ENCODE measurements at regions not wholly inside any gene's neighbourhood (a gene's known extent, or its start where the extent isn't known, plus 50 kb on each side); places are given as distances from the start of the nearest gene placed in this dataset.

DNA sequence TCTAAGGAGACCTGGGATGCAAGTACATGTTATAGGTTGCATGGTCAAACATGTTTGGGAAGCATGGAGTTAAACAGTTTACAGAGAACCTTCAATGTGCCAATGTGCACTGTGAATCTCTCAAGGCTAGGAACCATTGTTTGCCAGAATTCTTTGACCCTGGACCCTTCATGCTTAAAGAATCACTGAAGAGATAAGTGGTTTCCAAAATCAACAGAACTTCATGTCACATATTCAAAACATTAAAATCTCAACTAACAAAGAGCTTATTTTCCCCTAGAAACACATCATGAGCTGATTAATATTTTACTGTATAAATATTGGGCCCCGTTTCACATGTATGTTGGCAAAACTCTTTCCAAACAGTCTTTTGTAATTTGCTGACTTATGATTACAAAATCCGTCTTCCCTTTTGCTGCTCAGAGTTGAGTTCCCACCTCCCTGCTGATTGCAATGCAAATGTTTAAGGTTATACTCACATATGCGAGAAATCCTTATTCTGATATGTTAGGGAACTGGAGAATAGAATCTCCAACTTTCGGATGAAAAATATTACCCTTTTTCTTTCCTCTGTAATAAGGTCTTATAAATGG is 380.2 kb downstream of the DIPK2A start:
- WGBS = 41% methylated on average over 4 of the region's 4 CpGs
- no peak overlapping the region for H3K27ac ChIP-seq (ENCODE audit: low read depth in 1 of 2, low read length in 2 of 2)
- no peaks in the 10 kb centered on the region for H3K9me3 ChIP-seq (ENCODE audit: control insufficient read depth in 4 of 4, low read length in 3 of 4)
- peaks cover 2 to 4% (median 3%) of the 10 kb centered on the region in 4 donors for H3K4me1 ChIP-seq (ENCODE audit: control insufficient read depth in 4 of 4, insufficient read depth in 4 of 4, low read length in 3 of 4)
- no peaks in the 10 kb centered on the region for H3K27me3 ChIP-seq (ENCODE audit: control insufficient read depth in 4 of 4, insufficient read depth in 4 of 4, low read length in 3 of 4)
- H3K9ac ChIP-seq (ENCODE audit: low read depth in 1 of 2, low read length in 2 of 2) = no peak overlapping the region
- H3K4me3 ChIP-seq (ENCODE audit: low read depth in 1 of 3, low read length in 3 of 3) = no peak overlapping the region
- H3K36me3 ChIP-seq (ENCODE audit: control insufficient read depth in 4 of 4, insufficient read depth in 3 of 4, low read depth in 1 of 4, low read length in 3 of 4) = no peaks in the 10 kb centered on the region
- no peak for DNase-seq (ENCODE audit: low spot score)
- TF ChIP-seq HNF4A (conservative IDR thresholded peaks at IDR 0.05) = no peak
- TF ChIP-seq, protein P1, sequence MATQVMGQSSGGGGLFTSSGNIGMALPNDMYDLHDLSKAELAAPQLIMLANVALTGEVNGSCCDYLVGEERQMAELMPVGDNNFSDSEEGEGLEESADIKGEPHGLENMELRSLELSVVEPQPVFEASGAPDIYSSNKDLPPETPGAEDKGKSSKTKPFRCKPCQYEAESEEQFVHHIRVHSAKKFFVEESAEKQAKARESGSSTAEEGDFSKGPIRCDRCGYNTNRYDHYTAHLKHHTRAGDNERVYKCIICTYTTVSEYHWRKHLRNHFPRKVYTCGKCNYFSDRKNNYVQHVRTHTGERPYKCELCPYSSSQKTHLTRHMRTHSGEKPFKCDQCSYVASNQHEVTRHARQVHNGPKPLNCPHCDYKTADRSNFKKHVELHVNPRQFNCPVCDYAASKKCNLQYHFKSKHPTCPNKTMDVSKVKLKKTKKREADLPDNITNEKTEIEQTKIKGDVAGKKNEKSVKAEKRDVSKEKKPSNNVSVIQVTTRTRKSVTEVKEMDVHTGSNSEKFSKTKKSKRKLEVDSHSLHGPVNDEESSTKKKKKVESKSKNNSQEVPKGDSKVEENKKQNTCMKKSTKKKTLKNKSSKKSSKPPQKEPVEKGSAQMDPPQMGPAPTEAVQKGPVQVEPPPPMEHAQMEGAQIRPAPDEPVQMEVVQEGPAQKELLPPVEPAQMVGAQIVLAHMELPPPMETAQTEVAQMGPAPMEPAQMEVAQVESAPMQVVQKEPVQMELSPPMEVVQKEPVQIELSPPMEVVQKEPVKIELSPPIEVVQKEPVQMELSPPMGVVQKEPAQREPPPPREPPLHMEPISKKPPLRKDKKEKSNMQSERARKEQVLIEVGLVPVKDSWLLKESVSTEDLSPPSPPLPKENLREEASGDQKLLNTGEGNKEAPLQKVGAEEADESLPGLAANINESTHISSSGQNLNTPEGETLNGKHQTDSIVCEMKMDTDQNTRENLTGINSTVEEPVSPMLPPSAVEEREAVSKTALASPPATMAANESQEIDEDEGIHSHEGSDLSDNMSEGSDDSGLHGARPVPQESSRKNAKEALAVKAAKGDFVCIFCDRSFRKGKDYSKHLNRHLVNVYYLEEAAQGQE (IDR thresholded peaks at IDR 0.05) = no peak
- no peak for TF ChIP-seq JUND (IDR thresholded peaks at IDR 0.05)
- TF ChIP-seq HNF4G (IDR thresholded peaks at IDR 0.05) = no peak
- TF ChIP-seq GABPA (IDR thresholded peaks at IDR 0.05 in 1 of 2, conservative IDR thresholded peaks at IDR 0.05 in 1 of 2) = no peak
- no peak for TF ChIP-seq NR2F2 (IDR thresholded peaks at IDR 0.05)
- TF ChIP-seq, protein P2, sequence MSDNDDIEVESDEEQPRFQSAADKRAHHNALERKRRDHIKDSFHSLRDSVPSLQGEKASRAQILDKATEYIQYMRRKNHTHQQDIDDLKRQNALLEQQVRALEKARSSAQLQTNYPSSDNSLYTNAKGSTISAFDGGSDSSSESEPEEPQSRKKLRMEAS (IDR thresholded peaks at IDR 0.05) = no peak
- TF ChIP-seq EGR1 (IDR thresholded peaks at IDR 0.05; ENCODE audit: low read depth in 2 of 2) = no peak
- TF ChIP-seq, protein P3, sequence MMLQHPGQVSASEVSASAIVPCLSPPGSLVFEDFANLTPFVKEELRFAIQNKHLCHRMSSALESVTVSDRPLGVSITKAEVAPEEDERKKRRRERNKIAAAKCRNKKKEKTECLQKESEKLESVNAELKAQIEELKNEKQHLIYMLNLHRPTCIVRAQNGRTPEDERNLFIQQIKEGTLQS (IDR thresholded peaks at IDR 0.05) = no peak
- TF ChIP-seq YY1 (IDR thresholded peaks at IDR 0.05) = no peak
- no peak for TF ChIP-seq RAD21 (IDR thresholded peaks at IDR 0.05)
- TF ChIP-seq SP1 (IDR thresholded peaks at IDR 0.05) = no peak
- TF ChIP-seq TAF1 (conservative IDR thresholded peaks at IDR 0.05) = no peak
- TF ChIP-seq FOXA2 (IDR thresholded peaks at IDR 0.05) = no peak
- TF ChIP-seq FOXA1 (IDR thresholded peaks at IDR 0.05) = no peak
- TF ChIP-seq RXRA (IDR thresholded peaks at IDR 0.05) = no peak

DNA sequence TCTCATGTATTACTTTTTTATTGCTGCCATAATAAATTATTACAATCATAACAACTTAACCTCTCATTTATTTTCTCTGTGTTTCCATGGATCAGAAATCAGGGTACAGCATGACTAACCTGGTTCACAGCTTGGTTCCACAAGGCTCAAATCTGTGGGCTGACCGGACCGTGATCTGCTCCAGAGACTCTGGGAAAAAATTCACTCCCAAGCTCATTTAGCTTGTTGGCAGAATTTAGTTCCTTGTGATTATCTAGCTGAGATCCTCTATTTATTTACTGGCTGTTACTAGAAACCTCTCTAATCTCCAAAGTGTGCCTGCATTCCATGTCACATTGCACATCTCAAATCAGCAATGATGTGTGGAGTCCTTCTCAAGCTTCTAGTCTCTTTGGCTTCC is 386.6 kb downstream of the DIPK2A start:
- 48% methylated on average over 2 of the region's 2 CpGs for WGBS
- H3K36me3 ChIP-seq (ENCODE audit: control insufficient read depth in 4 of 4, insufficient read depth in 3 of 4, low read depth in 1 of 4, low read length in 3 of 4) = no peaks in the 10 kb centered on the region
- no peak overlapping the region for H3K27ac ChIP-seq (ENCODE audit: low read depth in 1 of 2, low read length in 2 of 2)
- H3K9ac ChIP-seq (ENCODE audit: low read depth in 1 of 2, low read length in 2 of 2) = no peak overlapping the region
- no peaks in the 10 kb centered on the region for H3K4me1 ChIP-seq (ENCODE audit: control insufficient read depth in 4 of 4, insufficient read depth in 4 of 4, low read length in 3 of 4)
- H3K4me3 ChIP-seq (ENCODE audit: low read depth in 1 of 3, low read length in 3 of 3) = no peak overlapping the region
- no peak for DNase-seq (ENCODE audit: low spot score)
- TF ChIP-seq RXRA (IDR thresholded peaks at IDR 0.05) (no peak), JUND (IDR thresholded peaks at IDR 0.05) (no peak), HNF4G (IDR thresholded peaks at IDR 0.05) (no peak), FOXA1 (IDR thresholded peaks at IDR 0.05) (no peak), RAD21 (IDR thresholded peaks at IDR 0.05) (no peak), FOXA2 (IDR thresholded peaks at IDR 0.05) (no peak)
- TF ChIP-seq, protein P4, sequence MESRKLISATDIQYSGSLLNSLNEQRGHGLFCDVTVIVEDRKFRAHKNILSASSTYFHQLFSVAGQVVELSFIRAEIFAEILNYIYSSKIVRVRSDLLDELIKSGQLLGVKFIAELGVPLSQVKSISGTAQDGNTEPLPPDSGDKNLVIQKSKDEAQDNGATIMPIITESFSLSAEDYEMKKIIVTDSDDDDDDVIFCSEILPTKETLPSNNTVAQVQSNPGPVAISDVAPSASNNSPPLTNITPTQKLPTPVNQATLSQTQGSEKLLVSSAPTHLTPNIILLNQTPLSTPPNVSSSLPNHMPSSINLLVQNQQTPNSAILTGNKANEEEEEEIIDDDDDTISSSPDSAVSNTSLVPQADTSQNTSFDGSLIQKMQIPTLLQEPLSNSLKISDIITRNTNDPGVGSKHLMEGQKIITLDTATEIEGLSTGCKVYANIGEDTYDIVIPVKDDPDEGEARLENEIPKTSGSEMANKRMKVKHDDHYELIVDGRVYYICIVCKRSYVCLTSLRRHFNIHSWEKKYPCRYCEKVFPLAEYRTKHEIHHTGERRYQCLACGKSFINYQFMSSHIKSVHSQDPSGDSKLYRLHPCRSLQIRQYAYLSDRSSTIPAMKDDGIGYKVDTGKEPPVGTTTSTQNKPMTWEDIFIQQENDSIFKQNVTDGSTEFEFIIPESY (IDR thresholded peaks at IDR 0.05) = no peak
- TF ChIP-seq, protein P2 (IDR thresholded peaks at IDR 0.05) = no peak
- TF ChIP-seq, protein P5, sequence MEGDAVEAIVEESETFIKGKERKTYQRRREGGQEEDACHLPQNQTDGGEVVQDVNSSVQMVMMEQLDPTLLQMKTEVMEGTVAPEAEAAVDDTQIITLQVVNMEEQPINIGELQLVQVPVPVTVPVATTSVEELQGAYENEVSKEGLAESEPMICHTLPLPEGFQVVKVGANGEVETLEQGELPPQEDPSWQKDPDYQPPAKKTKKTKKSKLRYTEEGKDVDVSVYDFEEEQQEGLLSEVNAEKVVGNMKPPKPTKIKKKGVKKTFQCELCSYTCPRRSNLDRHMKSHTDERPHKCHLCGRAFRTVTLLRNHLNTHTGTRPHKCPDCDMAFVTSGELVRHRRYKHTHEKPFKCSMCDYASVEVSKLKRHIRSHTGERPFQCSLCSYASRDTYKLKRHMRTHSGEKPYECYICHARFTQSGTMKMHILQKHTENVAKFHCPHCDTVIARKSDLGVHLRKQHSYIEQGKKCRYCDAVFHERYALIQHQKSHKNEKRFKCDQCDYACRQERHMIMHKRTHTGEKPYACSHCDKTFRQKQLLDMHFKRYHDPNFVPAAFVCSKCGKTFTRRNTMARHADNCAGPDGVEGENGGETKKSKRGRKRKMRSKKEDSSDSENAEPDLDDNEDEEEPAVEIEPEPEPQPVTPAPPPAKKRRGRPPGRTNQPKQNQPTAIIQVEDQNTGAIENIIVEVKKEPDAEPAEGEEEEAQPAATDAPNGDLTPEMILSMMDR (IDR thresholded peaks at IDR 0.05; ENCODE audit: low read depth, low read length, missing input control) = no peak
- no peaks in the 10 kb centered on the region for H3K27me3 ChIP-seq (ENCODE audit: control insufficient read depth in 4 of 4, insufficient read depth in 4 of 4, low read length in 3 of 4)
- H3K9me3 ChIP-seq (ENCODE audit: control insufficient read depth in 4 of 4, low read length in 3 of 4) = no peaks in the 10 kb centered on the region
